HL-60 (cell line): ENCODE measurements at regions not wholly inside any gene's neighbourhood (a gene's known extent, or its start where the extent isn't known, plus 50 kb on each side); places are given as distances from the start of the nearest gene placed in this dataset.

ENCODE experiments used
- DNase-seq, 2 experiments: peaks; one replicate each; pipeline ENCODE4 v3.0.0-alpha.2; 2010 to 2020; ENCODE audit warnings: low read depth in 1 of 2, low spot score in 1 of 2
- H3K27ac ChIP-seq: fragments of 250-450 bp; sonication (Bioruptor Pico); replicated peaks from 2 replicates; pipeline ENCODE4 v1.5.1; 2020; ENCODE audit warnings: mild to moderate bottlenecking, moderate library complexity
- H3K27me3 ChIP-seq: fragments of 250-450 bp; sonication (Bioruptor Pico); 2 replicates; pipeline ENCODE4 v1.5.1; 2021; ENCODE audit warnings: mild to moderate bottlenecking, moderate library complexity; ENCODE audit not compliant: insufficient read depth, poor library complexity, severe bottlenecking
- H3K4me3 ChIP-seq: replicated peaks from 2 replicates; pipeline ENCODE4 v1.5.1; 2011; ENCODE audit warnings: mild to moderate bottlenecking, control low read depth, low read length; ENCODE audit not compliant: insufficient read depth
- GABPA ChIP-seq: IDR thresholded peaks from 2 replicates; pipeline ENCODE4 v1.6.1; 2012; ENCODE audit warnings: low read depth
- POLR2AphosphoS5 ChIP-seq: IDR thresholded peaks from 2 replicates; pipeline ENCODE4 v1.6.1; 2012; ENCODE audit warnings: low read depth
- SPI1 ChIP-seq: IDR thresholded peaks from 2 replicates; pipeline ENCODE4 v1.6.1; 2012; ENCODE audit warnings: low read depth, mild to moderate bottlenecking, borderline replicate concordance
- TF ChIP-seq, protein P1 (sequence below): IDR thresholded peaks from 2 replicates; pipeline ENCODE4 v1.6.1; 2012; ENCODE audit warnings: low read depth; ENCODE audit not compliant: insufficient replicate concordance
- TF ChIP-seq, protein P2 (sequence below): IDR thresholded peaks from one replicate; pipeline ENCODE4 v1.5.1; 2011; ENCODE audit warnings: low read length, control low read depth, inconsistent platforms; ENCODE audit not compliant: insufficient read depth

DNA sequence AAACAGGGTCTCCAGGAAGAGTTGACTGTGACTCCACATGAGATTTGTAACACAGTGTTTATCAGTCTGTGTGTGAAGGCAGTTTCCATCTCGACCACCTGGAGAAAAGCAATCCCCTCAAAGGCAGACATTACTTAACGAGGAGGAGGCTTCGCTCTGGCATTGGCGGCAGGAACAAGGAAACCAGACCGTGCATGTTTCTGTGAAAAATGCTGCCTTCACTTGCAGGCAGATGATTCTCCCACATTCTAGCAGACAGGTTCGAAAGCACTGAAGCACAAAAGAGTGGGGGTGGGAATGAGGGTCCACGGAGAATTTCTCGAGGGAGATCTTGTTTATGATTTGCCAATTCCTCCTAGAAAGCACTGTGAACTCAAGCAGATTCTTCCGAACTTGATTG lies 414.0 kb downstream of the SLC4A3 start:
- Histone ChIP-seq H3K4me3 (no peak overlapping the region), H3K27me3 (peaks cover 2% of the 10 kb centered on the region), H3K27ac (no peak overlapping the region)
- no peak for DNase-seq
- TF ChIP-seq, protein P1, sequence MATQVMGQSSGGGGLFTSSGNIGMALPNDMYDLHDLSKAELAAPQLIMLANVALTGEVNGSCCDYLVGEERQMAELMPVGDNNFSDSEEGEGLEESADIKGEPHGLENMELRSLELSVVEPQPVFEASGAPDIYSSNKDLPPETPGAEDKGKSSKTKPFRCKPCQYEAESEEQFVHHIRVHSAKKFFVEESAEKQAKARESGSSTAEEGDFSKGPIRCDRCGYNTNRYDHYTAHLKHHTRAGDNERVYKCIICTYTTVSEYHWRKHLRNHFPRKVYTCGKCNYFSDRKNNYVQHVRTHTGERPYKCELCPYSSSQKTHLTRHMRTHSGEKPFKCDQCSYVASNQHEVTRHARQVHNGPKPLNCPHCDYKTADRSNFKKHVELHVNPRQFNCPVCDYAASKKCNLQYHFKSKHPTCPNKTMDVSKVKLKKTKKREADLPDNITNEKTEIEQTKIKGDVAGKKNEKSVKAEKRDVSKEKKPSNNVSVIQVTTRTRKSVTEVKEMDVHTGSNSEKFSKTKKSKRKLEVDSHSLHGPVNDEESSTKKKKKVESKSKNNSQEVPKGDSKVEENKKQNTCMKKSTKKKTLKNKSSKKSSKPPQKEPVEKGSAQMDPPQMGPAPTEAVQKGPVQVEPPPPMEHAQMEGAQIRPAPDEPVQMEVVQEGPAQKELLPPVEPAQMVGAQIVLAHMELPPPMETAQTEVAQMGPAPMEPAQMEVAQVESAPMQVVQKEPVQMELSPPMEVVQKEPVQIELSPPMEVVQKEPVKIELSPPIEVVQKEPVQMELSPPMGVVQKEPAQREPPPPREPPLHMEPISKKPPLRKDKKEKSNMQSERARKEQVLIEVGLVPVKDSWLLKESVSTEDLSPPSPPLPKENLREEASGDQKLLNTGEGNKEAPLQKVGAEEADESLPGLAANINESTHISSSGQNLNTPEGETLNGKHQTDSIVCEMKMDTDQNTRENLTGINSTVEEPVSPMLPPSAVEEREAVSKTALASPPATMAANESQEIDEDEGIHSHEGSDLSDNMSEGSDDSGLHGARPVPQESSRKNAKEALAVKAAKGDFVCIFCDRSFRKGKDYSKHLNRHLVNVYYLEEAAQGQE, result no peak
- TF ChIP-seq SPI1, result no peak
- no peak for TF ChIP-seq POLR2AphosphoS5
- no peak for TF ChIP-seq GABPA
- TF ChIP-seq, protein P2, sequence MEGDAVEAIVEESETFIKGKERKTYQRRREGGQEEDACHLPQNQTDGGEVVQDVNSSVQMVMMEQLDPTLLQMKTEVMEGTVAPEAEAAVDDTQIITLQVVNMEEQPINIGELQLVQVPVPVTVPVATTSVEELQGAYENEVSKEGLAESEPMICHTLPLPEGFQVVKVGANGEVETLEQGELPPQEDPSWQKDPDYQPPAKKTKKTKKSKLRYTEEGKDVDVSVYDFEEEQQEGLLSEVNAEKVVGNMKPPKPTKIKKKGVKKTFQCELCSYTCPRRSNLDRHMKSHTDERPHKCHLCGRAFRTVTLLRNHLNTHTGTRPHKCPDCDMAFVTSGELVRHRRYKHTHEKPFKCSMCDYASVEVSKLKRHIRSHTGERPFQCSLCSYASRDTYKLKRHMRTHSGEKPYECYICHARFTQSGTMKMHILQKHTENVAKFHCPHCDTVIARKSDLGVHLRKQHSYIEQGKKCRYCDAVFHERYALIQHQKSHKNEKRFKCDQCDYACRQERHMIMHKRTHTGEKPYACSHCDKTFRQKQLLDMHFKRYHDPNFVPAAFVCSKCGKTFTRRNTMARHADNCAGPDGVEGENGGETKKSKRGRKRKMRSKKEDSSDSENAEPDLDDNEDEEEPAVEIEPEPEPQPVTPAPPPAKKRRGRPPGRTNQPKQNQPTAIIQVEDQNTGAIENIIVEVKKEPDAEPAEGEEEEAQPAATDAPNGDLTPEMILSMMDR, result no peak

DNA sequence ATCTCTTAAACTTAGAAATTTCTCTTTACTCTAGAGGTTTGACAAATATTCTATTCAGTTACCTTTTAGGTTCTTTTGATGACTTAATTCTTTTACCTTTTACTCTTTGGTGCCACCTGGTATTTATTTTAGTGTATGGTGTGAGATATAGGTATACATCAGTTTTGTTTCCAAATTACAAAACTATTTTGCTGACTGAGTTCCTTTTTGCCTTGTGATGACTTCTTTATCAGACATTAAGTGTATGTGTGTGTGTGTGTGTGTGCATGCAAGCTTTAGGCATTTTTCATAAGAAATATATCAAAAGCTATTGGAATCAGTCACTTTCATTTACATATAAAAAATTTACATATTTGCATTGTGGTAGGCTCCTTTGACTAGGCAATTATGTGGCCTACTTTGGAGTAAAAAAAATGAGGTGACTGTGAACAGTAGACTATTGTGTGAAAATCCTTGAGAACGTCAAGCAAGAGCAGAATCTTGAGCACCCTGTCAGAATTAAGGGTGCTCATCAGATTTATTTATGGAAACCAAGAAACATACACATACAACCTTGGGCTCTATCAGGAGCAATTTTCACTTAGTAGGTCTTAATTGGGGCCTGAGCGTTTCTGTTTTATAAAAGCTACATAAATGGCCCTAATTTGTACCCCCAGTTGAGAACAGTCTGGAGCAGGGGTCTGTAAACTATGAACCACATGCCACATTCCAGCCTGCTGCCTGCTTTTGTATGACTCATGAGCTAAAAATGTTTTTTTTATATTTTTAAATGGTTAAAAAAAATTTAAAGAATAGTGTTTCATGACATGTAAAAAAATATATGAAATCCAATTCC lies 415.9 kb downstream of the SLC4A3 start:
- Histone ChIP-seq H3K27ac (no peak overlapping the region), H3K4me3 (no peak overlapping the region), H3K27me3 (peaks cover 2% of the 10 kb centered on the region)
- TF ChIP-seq, protein P2, result no peak
- TF ChIP-seq POLR2AphosphoS5, result no peak
- TF ChIP-seq GABPA, result no peak
- DNase-seq, result no peak

DNA sequence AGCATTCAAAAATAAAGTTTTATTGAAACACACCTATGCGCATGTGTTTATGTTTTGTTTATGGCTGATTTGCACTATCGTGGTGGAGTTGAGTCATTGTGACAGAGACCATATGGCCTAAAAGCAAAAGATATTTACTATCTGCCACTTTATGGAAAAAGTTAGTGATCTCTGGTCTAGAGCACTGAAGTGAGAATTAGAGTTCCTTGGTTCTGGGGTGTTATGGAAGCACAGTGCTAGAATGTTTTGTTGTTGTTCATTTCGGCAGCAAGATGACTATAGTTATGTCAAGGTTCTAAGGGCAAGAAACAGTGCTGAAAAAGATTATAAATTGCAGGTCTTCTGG lies 416.5 kb downstream of the SLC4A3 start:
- Histone ChIP-seq H3K27me3 (peaks cover 5% of the 10 kb centered on the region), H3K4me3 (no peak overlapping the region), H3K27ac (no peak overlapping the region)
- TF ChIP-seq, protein P2, result no peak
- no peak for TF ChIP-seq SPI1
- TF ChIP-seq POLR2AphosphoS5, result no peak
- no peak for TF ChIP-seq GABPA
- TF ChIP-seq, protein P1, result no peak
- no peak for DNase-seq
